CD4-positive, alpha-beta T cell (primary cell): ENCODE measurements at regions not wholly inside any gene's neighbourhood (a gene's known extent, or its start where the extent isn't known, plus 50 kb on each side); places are given as distances from the start of the nearest gene placed in this dataset.
"Not testable (repeated sequence)": the region's sequence is repeated elsewhere in the genome, so short reads cannot be mapped to it uniquely, and the experiment has no call there.

Source experiments
- ATAC-seq: fragments of 200-7000 bp; cut with Tn5 transposase; one replicate; pipeline ENCODE4 v1.10.0; 2022; ENCODE audit warnings: mild to moderate bottlenecking; ENCODE audit not compliant: poor library complexity
- CTCF ChIA-PET: fragments of 350-600 bp; sonication (Branson Sonifier 250); formaldehyde crosslinking; loops from one replicate; lab custom pipeline; 2021; ENCODE audit warnings: antibody characterized with exemption, inconsistent platforms; lab: Charles Lee
- POLR2A ChIA-PET: fragments of 350-600 bp; sonication (Branson Sonifier 250); formaldehyde crosslinking; loops from one replicate; lab custom pipeline; 2021; ENCODE audit warnings: antibody characterized with exemption, inconsistent platforms; lab: Charles Lee
- DNase-seq, 14 experiments: peaks; one replicate each; pipeline ENCODE4 v3.0.0-alpha.2; 2013 to 2020; ENCODE audit warnings: mixed read lengths in 2 of 14
- H3K27ac ChIP-seq, 2 donors: one replicate each; pipeline versions ENCODE4 v1.5.1 to v1.7.0; 2013; ENCODE audit warnings: low read length in 2 of 2, low read depth in 1 of 2, mild to moderate bottlenecking in 1 of 2
- H3K27me3 ChIP-seq, 2 experiments: 1 replicate in 1 of 2; 2 replicates in 1 of 2; pipeline versions ENCODE4 v1.6.1 to v1.7.0; 2013; ENCODE audit warnings: low read length in 2 of 2, control low read depth in 1 of 2, mild to moderate bottlenecking in 1 of 2, moderate library complexity in 1 of 2; ENCODE audit not compliant: insufficient read depth in 2 of 2, control insufficient read depth in 1 of 2
- H3K36me3 ChIP-seq: one replicate; pipeline ENCODE4 v1.6.1; 2013; ENCODE audit warnings: low read length, control low read depth; ENCODE audit not compliant: insufficient read depth
- H3K4me1 ChIP-seq: one replicate; pipeline ENCODE4 v1.6.1; 2013; ENCODE audit warnings: low read length, control low read depth; ENCODE audit not compliant: insufficient read depth
- H3K4me3 ChIP-seq: one replicate; pipeline ENCODE4 v1.5.1; 2013; ENCODE audit warnings: mild to moderate bottlenecking, low read length, moderate library complexity
- H3K9me3 ChIP-seq, 2 experiments: 1 replicate in 1 of 2; 2 replicates in 1 of 2; pipeline versions ENCODE4 v1.6.1 to v1.7.0; 2013; ENCODE audit warnings: low read length in 2 of 2, mild to moderate bottlenecking in 2 of 2, control low read depth in 1 of 2, moderate library complexity in 1 of 2; ENCODE audit not compliant: control insufficient read depth in 1 of 2, insufficient read depth in 1 of 2
- H3K27ac Mint-ChIP-seq: one replicate; pipeline ENCODE4 v1.8.0; 2020; ENCODE audit warnings: mixed read lengths
- H3K27me3 Mint-ChIP-seq: one replicate; pipeline ENCODE4 v1.8.0; 2021; ENCODE audit warnings: mixed read lengths
- H3K36me3 Mint-ChIP-seq: one replicate; pipeline ENCODE4 v1.8.0; 2021; ENCODE audit warnings: low read depth, mixed read lengths
- H3K4me1 Mint-ChIP-seq: one replicate; pipeline ENCODE4 v1.8.0; 2021; ENCODE audit warnings: low read depth, mixed read lengths
- H3K4me3 Mint-ChIP-seq: one replicate; pipeline ENCODE4 v1.8.0; 2020; ENCODE audit warnings: mild to moderate bottlenecking, mixed read lengths
- H3K9me3 Mint-ChIP-seq: one replicate; pipeline ENCODE4 v1.8.0; 2020; ENCODE audit warnings: mixed read lengths
- CTCF ChIP-seq: fragments of 200-600 bp; IDR thresholded peaks from one replicate; pipeline ENCODE4 v1.8.0; 2022; ENCODE audit warnings: antibody characterized with exemption, mild to moderate bottlenecking
- intact Hi-C, 2 experiments: fragments of 100-400 bp; cut with DNase I in 1 of 2; cut with micrococcal nuclease in 1 of 2; formaldehyde crosslinking; loops; one replicate each; pipeline versions ENCODE4 v1.15.1 to v1.9.0; 2023 to 2025; cut with DNase I, micrococcal nuclease

- Histone ChIP-seq H3K27ac (no peak overlapping the region), H3K27me3 (no peaks in the 10 kb centered on the region), H3K9me3 (no peaks in the 10 kb centered on the region), H3K36me3 (no peaks in the 10 kb centered on the region), H3K4me3 (no peak overlapping the region), H3K4me1 (no peaks in the 10 kb centered on the region)
- H3K9me3 Mint-ChIP-seq, result no peaks in the 10 kb centered on the region
- intact Hi-C loops, result no loop called here
- H3K36me3 Mint-ChIP-seq, result no peaks in the 10 kb centered on the region
- DNase-seq (no peak), ATAC-seq (no peak)
- H3K27ac Mint-ChIP-seq, result no peak overlapping the region
- H3K4me1 Mint-ChIP-seq, result peaks cover 5% of the 10 kb centered on the region
- POLR2A ChIA-PET, result no interaction called here
- H3K4me3 Mint-ChIP-seq, result no peak overlapping the region
- CTCF ChIA-PET, result no interaction called here
- no peak for TF ChIP-seq CTCF
- peaks cover 5% of the 10 kb centered on the region for H3K27me3 Mint-ChIP-seq
These were observed 115.0 kb upstream of the EPB41L4A start for GRCh38 chr5:112534067-112534583.

DNA sequence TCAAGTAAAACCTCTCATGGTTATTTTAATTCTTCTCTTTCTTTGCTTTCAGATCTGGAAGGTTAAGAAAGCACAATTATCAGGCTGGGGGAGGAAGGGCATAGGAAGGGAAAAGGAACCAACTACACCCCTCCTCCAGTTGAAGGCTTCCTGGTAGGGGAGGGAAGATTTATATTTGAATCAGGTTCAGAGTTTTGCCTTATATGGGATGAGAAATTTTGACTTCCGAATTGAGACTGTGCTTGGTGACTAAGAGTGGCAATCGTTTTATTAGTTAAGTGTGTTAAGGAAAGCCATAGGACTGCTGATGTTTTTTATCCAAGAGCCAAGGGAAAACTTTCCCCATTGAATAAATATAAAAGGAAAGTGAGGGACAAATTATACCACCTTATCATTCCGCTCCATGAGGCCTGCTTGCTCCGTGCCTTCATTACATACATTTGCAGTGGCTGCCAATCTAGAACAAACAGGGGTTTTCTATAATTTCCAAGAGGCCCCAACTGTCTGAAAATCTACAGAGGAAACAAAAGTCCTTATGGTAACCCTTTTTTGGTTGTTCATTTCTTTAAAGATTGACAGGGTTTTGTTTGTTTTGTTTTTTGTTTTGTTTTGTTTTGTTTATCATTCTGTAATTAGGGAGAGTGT is 115.7 kb upstream of the EPB41L4A start:
- Mint-ChIP-seq H3K27me3 (peaks cover 5% of the 10 kb centered on the region), H3K27ac (no peak overlapping the region), H3K36me3 (no peaks in the 10 kb centered on the region), H3K4me1 (peaks cover 5% of the 10 kb centered on the region), H3K9me3 (no peaks in the 10 kb centered on the region), H3K4me3 (no peak overlapping the region)
- Histone ChIP-seq H3K27me3 (no peaks in the 10 kb centered on the region), H3K4me1 (no peaks in the 10 kb centered on the region), H3K9me3 (no peaks in the 10 kb centered on the region), H3K4me3 (no peak overlapping the region), H3K36me3 (no peaks in the 10 kb centered on the region), H3K27ac (no peak overlapping the region)
- CTCF ChIA-PET, result no interaction called here
- ATAC-seq, result no peak
- POLR2A ChIA-PET, result no interaction called here
- intact Hi-C loops, result no loop called here
- no peak for TF ChIP-seq CTCF
- DNase-seq, result no peak

GRCh38 chr5:112535356-112535755 is 116.3 kb upstream of the EPB41L4A start:
- DNase-seq, result no peak
- H3K27me3 Mint-ChIP-seq, result peaks cover 5% of the 10 kb centered on the region
- no peak for TF ChIP-seq CTCF
- H3K4me3 Mint-ChIP-seq, result no peak overlapping the region
- H3K27ac Mint-ChIP-seq, result no peak overlapping the region
- no peaks in the 10 kb centered on the region for H3K36me3 Mint-ChIP-seq
- intact Hi-C loops, result no loop called here
- Histone ChIP-seq H3K27ac (no peak overlapping the region), H3K9me3 (no peaks in the 10 kb centered on the region), H3K4me1 (no peaks in the 10 kb centered on the region), H3K36me3 (no peaks in the 10 kb centered on the region), H3K27me3 (no peaks in the 10 kb centered on the region), H3K4me3 (no peak overlapping the region)
- no peak for ATAC-seq
- ChIA-PET POLR2A (no interaction called here), CTCF (no interaction called here)
- peaks cover 5% of the 10 kb centered on the region for H3K4me1 Mint-ChIP-seq
- no peaks in the 10 kb centered on the region for H3K9me3 Mint-ChIP-seq

DNA sequence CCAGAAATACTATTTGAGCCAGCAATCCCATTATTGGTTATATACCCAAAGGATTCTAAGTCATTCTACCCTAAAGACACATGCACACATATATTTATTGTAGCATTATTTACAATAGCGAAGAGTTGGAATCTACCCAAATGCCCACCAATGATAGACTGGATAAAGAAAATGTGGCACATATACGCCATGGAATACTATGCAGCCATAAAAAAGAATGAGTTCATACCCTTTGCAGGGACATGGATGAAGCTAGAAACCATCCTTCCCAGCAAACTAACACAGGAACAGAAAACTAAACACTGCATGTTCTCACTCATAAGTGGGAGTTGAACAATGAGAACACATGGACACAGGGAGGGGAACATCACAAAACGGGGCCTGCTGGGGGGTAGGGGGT is 125.5 kb upstream of the EPB41L4A start:
- H3K4me1 ChIP-seq, H3K4me1 Mint-ChIP-seq, H3K4me3 Mint-ChIP-seq, CTCF ChIA-PET, H3K27ac Mint-ChIP-seq, H3K36me3 Mint-ChIP-seq, POLR2A ChIA-PET, H3K36me3 ChIP-seq, DNase-seq, H3K27me3 ChIP-seq, H3K27ac ChIP-seq, H3K9me3 ChIP-seq, ATAC-seq, intact Hi-C loops, H3K4me3 ChIP-seq, H3K9me3 Mint-ChIP-seq: not testable (repeated sequence)
- peaks cover 31% of the 10 kb centered on the region for H3K27me3 Mint-ChIP-seq
